Pancreas (tissue), 10 donors: ENCODE measurements at regions not wholly inside any gene's neighbourhood (a gene's known extent, or its start where the extent isn't known, plus 50 kb on each side); places are given as distances from the start of the nearest gene placed in this dataset.

Experiments
- ATAC-seq, 4 donors: fragments of 200-7000 bp; cut with Tn5 transposase; one replicate each; pipeline versions ENCODE4 v1.8.0 to v1.9.1; 2020; ENCODE audit warnings: mild to moderate bottlenecking in 4 of 4, moderate library complexity in 4 of 4
- DNase-seq, 6 donors: peaks; one replicate each; pipeline ENCODE4 v3.0.0-alpha.2; 2020
- FAIRE-seq: peaks from 2 replicates; lab custom pipeline; 2012; peaks lifted over from hg19 to GRCh38; lab: Jason Lieb, UNC
- H3K27ac ChIP-seq, 4 donors: fragments of 200-600 bp; sonication (generic); 1 replicate in 3 of 4; 2 replicates in 1 of 4; pipeline versions ENCODE4 v1.5.0 to v1.8.0; 2020
- H3K27me3 ChIP-seq, 4 donors: fragments of 200-600 bp; one replicate each; pipeline ENCODE4 v1.8.0; 2021
- H3K36me3 ChIP-seq, 3 donors: fragments of 200-600 bp; sonication (generic) in 1 of 3; one replicate each; pipeline versions ENCODE4 v1.5.0 to v1.8.0; 2020 to 2021
- H3K4me1 ChIP-seq, 3 donors: fragments of 200-600 bp; one replicate each; pipeline ENCODE4 v1.8.0; 2021
- H3K4me3 ChIP-seq, 4 donors: fragments of 200-600 bp; sonication (generic) in 2 of 4; one replicate each; pipeline versions ENCODE4 v1.5.0 to v1.8.0; 2020 to 2021
- H3K9me3 ChIP-seq, 4 donors: fragments of 200-600 bp; one replicate each; pipeline ENCODE4 v1.8.0; 2021
- CTCF ChIP-seq, 4 donors: fragments of 200-600 bp; sonication (generic) in 3 of 4; IDR thresholded peaks; one replicate each; pipeline versions ENCODE4 v1.5.0 to v1.8.0; 2021; ENCODE audit warnings: antibody characterized with exemption in 4 of 4
- WGBS, 2 donors: extraction: QIAGEN DNeasy Blood & Tissue Kit; methylation state at CpG; one replicate each; pipeline ENCODE4 v1.1.7; 2013; 5-methylcytosine and 5-hydroxymethylcytosine counted together
- intact Hi-C, 3 donors: fragments of 100-400 bp; cut with DNase I; formaldehyde crosslinking; loops; one replicate each; pipeline versions ENCODE4 v1.11.1 to v1.14.2; 2022
- donor health status: healthy with polysubstance abuse.
- donor health status: DM: no; HTN: no; CAD: no; lungs with moderate emphysema.
- donor health status: DM: no; HTN: no; CAD: no.
- donor health status: control.
- donor health status: control.
- donor health status: Bipolar disorder and iron deficiency.
- donor health status: DM: yes; HTN: yes; CAD: no.
- donor health status: DM: no; HTN: no; CAD: no.
- donor health status: DM: no; HTN: no; CAD: no.
- donor health status: DM: yes; HTN: yes; CAD: no.

GRCh38 chr14:104431351-104431928 is 148.1 kb upstream of the C14orf180 start:
- 66 to 79% methylated on average over 15 of the region's 15 CpGs for WGBS, 2 donors
- Histone ChIP-seq H3K27me3 (no peaks in the 10 kb centered on the region), H3K27ac (no peak overlapping the region), H3K9me3 (no peaks in the 10 kb centered on the region), H3K4me3 (no peak overlapping the region), H3K36me3 (no peaks in the 10 kb centered on the region), H3K4me1 (no peaks in the 10 kb centered on the region)
- FAIRE-seq (no peak), ATAC-seq (no peak), DNase-seq (no peak)
- intact Hi-C loops: no loop called here
- TF ChIP-seq CTCF (IDR thresholded peaks at IDR 0.05): no peak

GRCh38 chr14:104431929-104432541 is 147.5 kb upstream of the C14orf180 start:
- Histone ChIP-seq H3K27ac (no peak overlapping the region), H3K36me3 (no peaks in the 10 kb centered on the region), H3K27me3 (no peaks in the 10 kb centered on the region), H3K4me1 (no peaks in the 10 kb centered on the region), H3K9me3 (no peaks in the 10 kb centered on the region), H3K4me3 (no peak overlapping the region)
- ATAC-seq (no peak), DNase-seq (no peak), FAIRE-seq (no peak)
- intact Hi-C loops: no loop called here
- 47 to 69% methylated on average over 11 of the region's 11 CpGs for WGBS, 2 donors
- no peak for TF ChIP-seq CTCF (IDR thresholded peaks at IDR 0.05)

- Histone ChIP-seq H3K36me3 (no peaks in the 10 kb centered on the region), H3K27me3 (no peaks in the 10 kb centered on the region), H3K27ac (no peak overlapping the region), H3K4me3 (no peak overlapping the region), H3K4me1 (no peaks in the 10 kb centered on the region), H3K9me3 (no peaks in the 10 kb centered on the region)
- intact Hi-C loops: no loop called here
- ATAC-seq: no peak
- no peak for TF ChIP-seq CTCF (IDR thresholded peaks at IDR 0.05)
- FAIRE-seq: no peak
- DNase-seq: peak in 2 of 6 donors; percentile 3 to 57
- 63 to 80% methylated on average over 27 of the region's 27 CpGs for WGBS, 2 donors
Observed at GRCh38 chr14:104432611-104433231, 146.8 kb upstream of the C14orf180 start.

- no peak overlapping the region for H3K27ac ChIP-seq
- H3K4me3 ChIP-seq: no peak overlapping the region
- no peaks in the 10 kb centered on the region for H3K9me3 ChIP-seq
- no peaks in the 10 kb centered on the region for H3K4me1 ChIP-seq
- intact Hi-C loops: no loop called here
- FAIRE-seq: no peak
- DNase-seq: peak in 2 of 6 donors; percentile 5 to 62
- no peak for ATAC-seq
- no peak for TF ChIP-seq CTCF (IDR thresholded peaks at IDR 0.05)
- no peaks in the 10 kb centered on the region for H3K36me3 ChIP-seq
- WGBS, 2 donors: 72 to 85% methylated on average over 29 of the region's 29 CpGs
- no peaks in the 10 kb centered on the region for H3K27me3 ChIP-seq
Observed at GRCh38 chr14:104433401-104434213, 146.0 kb upstream of the C14orf180 start.
